MCF 10A (cell line): ENCODE measurements at regions not wholly inside any gene's neighbourhood (a gene's known extent, or its start where the extent isn't known, plus 50 kb on each side); places are given as distances from the start of the nearest gene placed in this dataset.

Experiments used
- BruUV-seq: library from RNA; stranded (reverse); fragments of 400-500 nt; replicated peaks from 2 replicates; lab custom pipeline; 2021; lab: Mats Ljungman, UMichigan
- CTCF ChIA-PET: fragments of 300-600 bp; sonication (Branson Sonifier 250); formaldehyde crosslinking; extraction: SDS; loops from one replicate; lab custom pipeline; 2021; ENCODE audit warnings: antibody characterized with exemption, inconsistent platforms; lab: Yijun Ruan, JAX
- POLR2A ChIA-PET: fragments of 300-600, 350-650 bp; sonication (Branson Sonifier 250); formaldehyde crosslinking; extraction: SDS; loops from one replicate; lab custom pipeline; 2020; ENCODE audit warnings: antibody characterized with exemption, inconsistent platforms; lab: Yijun Ruan, JAX
- DNase-seq: peaks from one replicate; pipeline ENCODE4 v3.0.0-alpha.2; 2018; ENCODE audit not compliant: unreplicated experiment
- H3K27ac Mint-ChIP-seq: one replicate; pipeline ENCODE4 v1.8.0; 2022; ENCODE audit warnings: mild to moderate bottlenecking, low read depth, mixed read lengths; ENCODE audit not compliant: unreplicated experiment
- H3K27me3 Mint-ChIP-seq: one replicate; pipeline ENCODE4 v1.8.0; 2022; ENCODE audit warnings: mixed read lengths; ENCODE audit not compliant: insufficient read depth, unreplicated experiment
- H3K36me3 Mint-ChIP-seq: one replicate; pipeline ENCODE4 v1.8.0; 2022; ENCODE audit warnings: mild to moderate bottlenecking, moderate library complexity, mixed read lengths; ENCODE audit not compliant: insufficient read depth, unreplicated experiment
- H3K4me1 Mint-ChIP-seq: one replicate; pipeline ENCODE4 v1.8.0; 2022; ENCODE audit warnings: mixed read lengths; ENCODE audit not compliant: insufficient read depth, unreplicated experiment
- H3K4me3 Mint-ChIP-seq: one replicate; pipeline ENCODE4 v1.8.0; 2022; ENCODE audit warnings: mild to moderate bottlenecking, moderate library complexity, mixed read lengths; ENCODE audit not compliant: unreplicated experiment
- H3K9me3 Mint-ChIP-seq: one replicate; pipeline ENCODE4 v1.8.0; 2022; ENCODE audit warnings: mixed read lengths; ENCODE audit not compliant: unreplicated experiment
- CTCF ChIP-seq: fragments of 200-600 bp; IDR thresholded peaks from one replicate; pipeline ENCODE4 v1.8.0; 2022; ENCODE audit warnings: antibody characterized with exemption, mild to moderate bottlenecking; ENCODE audit not compliant: unreplicated experiment
- intact Hi-C: fragments of 100-400 bp; cut with micrococcal nuclease; formaldehyde crosslinking; loops from 2 replicates; pipeline ENCODE4 v1.14.1; 2022

- Mint-ChIP-seq H3K27ac (no peak overlapping the region), H3K27me3 (peaks cover 11% of the 10 kb centered on the region), H3K36me3 (no peaks in the 10 kb centered on the region), H3K4me3 (no peak overlapping the region), H3K4me1 (peaks cover 6% of the 10 kb centered on the region), H3K9me3 (no peaks in the 10 kb centered on the region)
- POLR2A ChIA-PET = interaction anchor here (0.6 to 1.0 kb wide), 4 partner anchors 9 to 136 kb away, joined by 3 to 4 read pairs (median 3); no protein-coding TSS in a partner anchor
- no TSS peak for BruUV-seq
- intact Hi-C loops = no loop called here
- no peak for TF ChIP-seq CTCF
- CTCF ChIA-PET = interaction anchor here (0.7 kb wide), 1 partner anchor 399 kb away, joined by 3 read pairs; no protein-coding TSS in a partner anchor
- DNase-seq = peak; percentile 42
Measured at GRCh38 chr1:115198938-115199337, 109.6 kb upstream of the TSPAN2 start.

GRCh38 chr1:115196296-115196695 is 107.0 kb upstream of the TSPAN2 start:
- H3K4me1 Mint-ChIP-seq = peaks cover 6% of the 10 kb centered on the region

GRCh38 chr1:115194506-115194905 is 105.2 kb upstream of the TSPAN2 start:
- Mint-ChIP-seq H3K4me3 (no peak overlapping the region), H3K4me1 (peaks cover 20% of the 10 kb centered on the region), H3K27me3 (peaks cover 11% of the 10 kb centered on the region), H3K9me3 (no peaks in the 10 kb centered on the region), H3K27ac (no peak overlapping the region), H3K36me3 (no peaks in the 10 kb centered on the region)
- no peak for TF ChIP-seq CTCF
- intact Hi-C loops = no loop called here
- ChIA-PET POLR2A (interaction anchor here (0.7 kb wide), 1 partner anchor 228 kb away, joined by 3 read pairs; no protein-coding TSS in a partner anchor), CTCF (interaction anchor here (0.5 to 0.8 kb wide), 2 partner anchors 18 to 58 kb away, joined by 3 read pairs; no protein-coding TSS in a partner anchor)
- BruUV-seq = no TSS peak
- no peak for DNase-seq

More at GRCh38 chr1:115196296-115196695, 107.0 kb upstream of the TSPAN2 start:
- intact Hi-C loops = no loop called here
- H3K9me3 Mint-ChIP-seq = no peaks in the 10 kb centered on the region
- BruUV-seq = no TSS peak
- H3K27me3 Mint-ChIP-seq = peaks cover 11% of the 10 kb centered on the region
- ChIA-PET CTCF (no interaction called here), POLR2A (no interaction called here)
- no peaks in the 10 kb centered on the region for H3K36me3 Mint-ChIP-seq
- H3K4me3 Mint-ChIP-seq = no peak overlapping the region
- no peak overlapping the region for H3K27ac Mint-ChIP-seq
- no peak for TF ChIP-seq CTCF
- DNase-seq = no peak

GRCh38 chr1:115193046-115193828 is 103.9 kb upstream of the TSPAN2 start:
- CTCF ChIA-PET = interaction anchor here (0.7 to 1.2 kb wide), 3 partner anchors 8 to 55 kb away, joined by 3 read pairs; no protein-coding TSS in a partner anchor
- POLR2A ChIA-PET = no interaction called here
- intact Hi-C loops = no loop called here
- Mint-ChIP-seq H3K36me3 (no peaks in the 10 kb centered on the region), H3K9me3 (no peaks in the 10 kb centered on the region), H3K27ac (no peak overlapping the region), H3K4me3 (no peak overlapping the region), H3K4me1 (peaks cover 14% of the 10 kb centered on the region), H3K27me3 (peaks cover 11% of the 10 kb centered on the region)
- no peak for TF ChIP-seq CTCF
- no peak for DNase-seq
- BruUV-seq = no TSS peak
